H4 (cell line): ENCODE measurements at regions not wholly inside any gene's neighbourhood (a gene's known extent, or its start where the extent isn't known, plus 50 kb on each side); places are given as distances from the start of the nearest gene placed in this dataset.
"Not testable (repeated sequence)": the region's sequence is repeated elsewhere in the genome, so short reads cannot be mapped to it uniquely, and the experiment has no call there.

Source experiments
- DNase-seq: peaks from one replicate; pipeline ENCODE4 v3.0.0-alpha.2; 2015; ENCODE audit warnings: low spot score

DNA sequence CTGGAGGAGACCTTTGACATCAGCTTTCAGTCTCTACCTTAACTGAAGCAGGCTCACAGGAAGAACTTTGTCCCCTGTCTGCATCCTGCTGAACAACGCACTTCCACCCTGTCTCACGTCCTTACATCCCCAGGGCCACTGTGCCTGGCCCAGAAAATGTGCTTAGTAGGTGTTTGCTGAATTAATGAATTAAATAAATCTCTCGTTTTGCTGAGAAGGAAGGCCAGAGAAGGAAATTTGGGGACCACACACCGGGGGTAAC, 54.3 kb upstream of the CREB3L1 start:
- no peak for DNase-seq

DNA sequence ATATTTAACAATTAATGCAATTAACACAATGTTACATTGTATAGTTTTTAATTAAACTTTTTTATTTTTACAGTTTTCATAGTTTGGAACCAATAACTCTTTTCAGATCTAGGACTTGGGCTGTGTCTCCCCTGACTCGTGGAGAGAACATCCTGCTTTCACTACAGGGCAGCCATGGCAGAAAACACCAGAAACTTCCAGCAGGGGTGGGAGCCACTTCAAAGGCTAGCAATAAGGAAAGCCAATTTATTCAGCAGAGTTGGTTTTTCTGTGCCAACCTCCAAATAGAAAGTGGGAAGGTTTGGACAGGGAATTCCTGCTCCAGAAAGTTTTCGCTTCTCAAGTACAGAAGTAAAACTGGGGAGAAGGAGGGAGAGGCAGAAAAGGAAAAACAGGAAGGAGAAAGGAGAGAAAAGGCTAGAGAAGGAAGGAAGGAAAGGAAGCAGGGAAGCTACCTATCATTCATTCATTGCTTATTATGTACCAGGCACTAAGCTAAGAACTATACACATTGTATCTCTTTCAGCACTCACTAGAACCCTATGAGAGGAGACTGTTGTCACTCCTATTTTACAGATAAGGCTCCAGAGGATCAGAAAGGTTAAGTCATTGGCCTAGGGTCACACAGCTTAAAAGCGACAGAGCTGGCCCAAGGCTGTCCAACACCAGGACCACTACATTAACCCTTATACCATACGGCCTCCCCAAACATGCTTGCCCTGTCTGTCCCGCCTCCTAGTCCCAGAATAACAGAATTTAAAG, 54.8 kb upstream of the CREB3L1 start:
- no peak for DNase-seq

DNA sequence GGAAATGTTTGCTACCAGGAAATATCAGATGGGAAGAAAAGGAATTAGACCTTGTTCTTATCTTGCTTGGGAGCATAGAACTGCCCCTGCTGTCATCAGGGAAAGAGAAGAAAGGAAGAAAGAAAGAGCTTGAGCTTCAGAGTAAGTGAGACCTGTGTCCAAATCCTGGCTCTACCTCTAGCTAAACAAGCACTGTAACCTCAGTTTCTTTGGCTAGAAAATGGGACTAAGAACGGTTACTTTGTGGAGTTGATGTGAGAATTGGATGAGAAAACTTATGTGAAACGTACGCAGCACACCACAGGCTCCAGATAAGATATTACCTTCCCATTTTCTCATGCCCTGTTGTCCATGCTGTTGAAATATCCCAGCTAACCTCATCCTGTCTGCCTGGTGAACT, 57.1 kb upstream of the CREB3L1 start:
- no peak for DNase-seq

DNA sequence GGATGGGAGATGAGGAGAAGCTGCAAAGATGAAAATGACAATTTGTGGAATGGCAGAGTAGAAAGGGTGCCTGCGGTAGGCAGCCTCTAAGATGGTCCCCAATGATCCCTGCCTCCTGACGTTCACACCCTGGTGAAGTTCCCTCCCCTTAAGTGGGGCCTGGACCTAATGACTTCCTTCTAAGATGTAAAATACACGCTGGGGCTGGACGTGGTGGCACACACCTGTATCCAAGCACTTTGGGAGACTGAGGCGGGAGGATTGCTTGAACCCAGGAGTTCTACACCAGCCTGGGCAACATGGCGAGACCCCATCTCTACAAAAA, 60.7 kb upstream of the CREB3L1 start:
- DNase-seq: no peak

DNA sequence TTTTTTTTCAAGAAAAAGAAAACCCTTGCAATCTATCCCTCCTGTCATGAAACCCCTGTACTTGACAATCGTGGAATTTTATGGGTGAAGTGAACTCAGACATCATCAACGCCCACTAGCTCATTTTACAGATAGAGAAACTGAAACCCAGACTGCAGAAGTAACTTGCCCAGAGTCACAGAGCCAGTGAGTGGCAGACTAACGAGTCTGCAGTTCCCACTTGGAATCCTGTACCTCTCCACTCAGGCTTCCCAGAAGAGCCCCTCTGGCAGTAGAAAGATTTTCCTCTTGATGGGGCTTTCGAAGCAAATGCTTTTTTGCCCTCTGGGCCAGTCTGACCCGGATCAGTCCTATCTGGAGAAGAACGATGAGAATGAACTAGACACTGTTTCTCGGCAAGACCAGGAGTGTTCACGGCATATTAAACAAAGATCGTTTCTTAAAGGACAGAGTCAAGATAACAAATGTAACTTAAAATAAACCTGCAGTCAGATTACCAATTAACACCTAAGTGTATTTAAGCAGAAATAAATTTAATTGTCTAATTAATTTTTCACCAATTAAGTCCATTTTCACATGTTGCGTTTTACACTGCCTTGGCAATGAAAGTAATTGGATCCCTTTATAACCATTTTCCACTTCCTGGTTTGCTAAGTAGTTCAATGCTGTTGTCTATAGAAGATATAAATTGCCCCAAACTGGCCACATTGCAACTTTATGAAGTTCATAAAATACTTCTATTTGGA, 61.3 kb upstream of the CREB3L1 start:
- no peak for DNase-seq

DNA sequence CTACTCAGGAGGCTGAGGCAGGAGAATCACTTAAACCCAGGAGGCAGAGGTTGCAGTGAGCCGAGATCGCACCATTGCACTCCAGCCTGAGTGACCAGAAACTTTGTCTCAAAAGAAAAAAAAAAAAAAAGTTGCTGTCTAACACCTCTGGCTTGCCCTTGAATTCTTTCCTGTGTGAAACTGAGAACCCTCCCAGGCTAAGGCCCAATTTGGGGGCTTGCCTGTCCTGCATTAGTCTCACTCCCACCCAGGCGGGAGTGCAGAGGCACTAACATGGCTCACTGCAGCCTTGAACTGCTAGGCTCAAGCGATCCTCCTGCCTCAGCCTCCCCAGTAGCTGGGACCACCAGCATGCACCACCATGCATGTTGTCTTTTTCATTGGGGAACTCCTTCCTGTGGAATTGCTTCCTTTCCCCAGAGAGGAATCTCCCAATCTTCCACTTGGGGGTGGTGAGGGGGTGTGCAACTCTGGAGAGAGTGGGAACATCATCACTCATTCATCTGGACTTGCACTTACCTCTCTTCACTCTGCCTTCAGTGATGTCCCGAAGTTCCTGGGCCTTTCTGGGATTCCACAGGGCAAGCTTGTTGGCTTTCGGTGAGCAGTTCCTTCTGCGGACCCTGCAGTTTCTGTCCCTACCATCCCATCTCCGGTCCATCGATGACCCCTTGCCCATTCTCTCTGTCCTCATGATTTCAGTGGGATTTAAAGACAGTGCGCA, 62.1 kb upstream of the CREB3L1 start:
- no peak for DNase-seq

DNA sequence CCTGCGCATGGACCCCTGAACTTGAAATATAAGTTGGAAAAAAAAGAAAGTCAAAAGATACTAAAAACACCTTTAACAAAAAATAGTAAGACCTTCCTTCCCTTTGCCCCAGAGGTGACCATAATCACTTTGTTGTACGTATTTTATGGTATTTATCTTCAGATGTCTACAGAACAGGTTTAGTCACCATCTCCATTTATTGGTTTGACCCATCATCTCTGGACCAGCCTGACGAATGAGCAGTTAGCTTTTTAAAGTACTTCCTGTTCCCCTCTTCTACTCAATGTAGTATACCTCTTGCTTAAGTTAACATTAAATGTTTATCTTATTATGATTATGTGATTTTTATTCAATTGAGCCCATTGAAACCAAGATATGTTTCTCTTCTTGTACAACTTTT, 64.7 kb upstream of the CREB3L1 start:
- no peak for DNase-seq

DNA sequence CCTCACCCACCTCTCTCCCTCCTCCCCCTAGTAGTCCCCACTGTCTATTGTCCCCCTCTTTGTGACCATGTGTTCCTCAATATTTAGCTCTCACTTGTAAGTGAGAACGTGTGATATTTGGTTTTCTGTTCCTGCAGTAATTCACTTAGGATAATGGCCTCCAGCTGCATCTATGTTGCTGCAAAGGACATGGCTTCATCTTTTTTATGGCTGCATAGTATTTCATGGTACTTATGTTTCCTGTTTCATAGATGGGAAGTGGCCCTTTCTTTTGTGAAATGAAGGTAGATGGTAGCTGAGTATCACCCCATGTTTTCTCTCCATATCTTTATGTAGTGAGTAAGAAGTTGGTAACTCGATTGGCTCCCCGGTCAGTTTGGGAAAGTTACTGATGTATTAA, 66.6 kb upstream of the CREB3L1 start:
- DNase-seq: no peak

DNA sequence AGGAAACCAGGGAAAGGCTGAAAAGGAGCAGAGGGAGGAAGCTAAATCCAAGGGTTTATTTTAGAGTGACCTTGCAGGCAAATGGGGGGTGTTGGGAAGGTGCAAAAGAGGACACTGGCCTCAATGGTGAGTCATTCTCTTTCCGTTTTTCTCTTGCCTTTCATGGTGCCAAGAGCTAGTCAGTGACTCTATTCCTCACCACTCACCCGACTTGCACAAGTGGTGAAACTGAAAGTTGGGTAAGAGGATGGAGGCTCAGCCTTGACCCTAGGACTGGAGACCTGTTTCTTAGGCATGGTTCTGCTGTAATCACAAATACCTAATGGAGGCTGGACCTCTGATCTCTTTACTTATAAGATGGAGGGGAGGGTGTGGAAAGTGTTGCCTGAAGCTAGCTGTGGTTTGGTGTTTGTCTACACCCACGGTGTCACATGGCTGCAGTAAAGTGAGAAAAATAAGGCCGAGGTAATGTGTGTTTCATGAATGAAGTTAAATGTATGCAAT, 67.3 kb upstream of the CREB3L1 start:
- DNase-seq: peak; percentile 78

DNA sequence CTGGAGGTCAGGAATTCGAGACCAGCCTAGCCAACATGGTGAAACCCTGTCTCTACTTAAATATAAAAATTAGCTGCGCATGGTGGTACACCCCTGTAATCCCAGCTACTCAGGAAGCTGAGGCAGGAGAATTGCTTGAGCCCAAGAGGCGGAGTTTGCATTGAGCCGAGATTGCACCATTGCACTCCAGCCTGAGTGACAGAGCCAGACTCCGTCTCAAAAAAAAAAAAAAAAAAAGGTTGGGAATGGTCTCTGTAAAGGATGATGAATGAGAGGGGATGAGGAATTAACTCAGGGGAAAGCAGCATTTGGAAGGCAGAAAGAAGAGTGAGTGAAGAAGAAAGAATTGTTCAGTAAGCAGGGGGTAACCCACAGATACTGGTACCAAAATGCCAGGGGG, 67.8 kb upstream of the CREB3L1 start:
- DNase-seq: not testable (repeated sequence)

DNA sequence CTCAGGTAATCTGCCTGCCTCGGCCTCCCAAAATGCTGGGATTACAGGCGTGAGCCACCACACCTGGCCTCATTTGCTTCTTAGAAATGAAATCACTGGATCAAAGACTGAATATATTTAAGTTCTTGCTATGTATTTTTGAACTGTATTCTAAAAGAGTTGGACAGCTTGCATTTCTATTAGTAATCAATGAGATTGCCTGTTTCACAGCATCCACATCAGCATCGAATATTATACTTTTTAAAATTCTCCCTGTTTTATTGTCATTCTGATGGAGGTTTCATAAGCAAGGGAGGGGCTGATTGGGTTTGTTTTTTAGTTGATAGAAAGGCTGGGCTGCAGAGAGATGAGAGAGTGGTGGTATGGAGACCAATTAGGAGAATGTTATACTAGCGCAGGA, 68.7 kb upstream of the CREB3L1 start:
- no peak for DNase-seq

DNA sequence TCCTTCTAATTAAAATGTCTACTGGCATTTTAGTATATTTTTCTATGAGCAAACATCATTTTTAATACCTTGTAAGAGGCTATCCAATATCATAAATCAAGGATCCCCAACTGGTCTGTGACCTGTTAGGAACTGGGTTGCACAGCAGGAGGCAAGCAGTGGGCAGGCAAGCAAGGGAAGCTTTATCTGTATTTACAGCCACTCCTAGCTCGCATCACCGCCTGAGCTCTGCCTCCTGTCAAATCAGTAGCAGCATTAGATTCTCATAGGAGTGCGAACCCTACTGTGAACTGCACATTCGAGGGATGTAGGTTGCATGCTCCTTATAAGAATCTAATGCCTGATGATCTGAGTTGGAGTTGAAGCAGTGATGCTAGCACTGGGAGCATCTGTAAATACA, 70.2 kb upstream of the CREB3L1 start:
- no peak for DNase-seq

DNA sequence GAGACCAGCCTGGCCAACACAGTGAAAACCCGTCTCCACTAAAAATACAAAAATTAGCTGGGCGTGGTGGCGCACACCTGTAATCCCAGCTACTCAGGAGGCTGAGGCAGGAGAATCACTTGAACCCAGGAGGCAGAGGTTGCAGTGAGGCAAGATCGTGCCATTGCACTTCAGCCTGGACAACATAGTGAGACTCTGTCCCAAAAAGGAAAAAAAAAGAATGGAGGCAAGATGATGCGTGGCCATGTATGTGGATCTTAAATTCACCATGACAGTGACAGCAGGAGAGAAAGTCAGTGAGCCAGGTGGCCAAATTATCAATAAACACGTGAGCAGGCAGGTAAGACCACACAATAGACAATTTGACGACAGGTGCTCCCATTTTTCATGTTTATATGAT, 73.0 kb upstream of the CREB3L1 start:
- DNase-seq: not testable (repeated sequence)

DNA sequence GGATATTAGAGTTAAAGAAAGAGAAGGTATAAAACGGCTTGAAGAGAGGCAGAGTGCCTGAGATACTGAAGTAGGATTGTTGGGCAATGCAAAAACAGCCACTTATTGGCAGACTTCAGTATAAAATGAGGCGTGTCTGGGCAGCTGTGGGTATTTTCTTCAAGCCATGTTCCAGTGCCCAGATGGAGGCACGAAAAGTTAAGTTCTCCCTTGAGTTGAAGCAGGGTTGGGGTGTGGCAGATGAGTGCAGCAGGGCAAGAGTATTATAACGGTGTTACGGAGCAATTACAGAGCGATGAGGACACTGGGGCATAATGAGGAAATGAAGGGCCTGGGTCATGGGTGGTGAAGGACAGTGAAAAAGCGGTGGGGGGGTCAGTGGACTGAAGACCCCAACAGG, 73.7 kb upstream of the CREB3L1 start:
- DNase-seq: no peak

DNA sequence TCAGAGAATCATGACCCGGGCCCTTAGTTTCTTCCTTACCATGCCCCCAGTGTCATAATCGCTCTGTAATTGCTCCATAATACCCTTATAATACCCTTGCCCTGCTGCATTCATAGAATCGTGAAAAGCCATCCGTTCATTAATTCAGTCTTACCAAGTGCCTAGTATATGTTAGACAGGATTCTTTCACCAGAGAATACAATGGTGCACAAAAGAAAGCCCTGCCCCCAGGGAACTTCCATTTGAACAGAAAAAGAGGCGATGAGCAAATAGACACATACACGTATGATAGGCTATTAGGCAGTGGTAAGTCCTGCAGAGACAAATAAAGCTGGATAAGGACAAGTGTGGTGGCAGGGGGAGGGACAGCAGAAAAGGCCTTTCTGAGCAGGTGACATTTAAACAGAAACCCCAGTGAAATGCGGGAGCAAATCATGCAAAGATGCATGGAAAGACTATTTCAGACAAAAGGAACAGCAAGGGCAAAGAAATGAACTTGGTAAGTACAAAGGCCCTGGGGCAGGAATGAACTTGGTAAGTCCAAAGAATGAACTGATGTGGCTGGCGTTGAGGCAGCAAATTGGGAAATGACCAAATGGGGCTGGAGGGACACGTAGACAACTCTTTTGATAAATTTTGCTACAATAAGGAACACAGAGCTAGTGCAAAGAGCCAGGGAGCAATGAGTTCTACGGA, 74.6 kb upstream of the CREB3L1 start:
- DNase-seq: no peak

DNA sequence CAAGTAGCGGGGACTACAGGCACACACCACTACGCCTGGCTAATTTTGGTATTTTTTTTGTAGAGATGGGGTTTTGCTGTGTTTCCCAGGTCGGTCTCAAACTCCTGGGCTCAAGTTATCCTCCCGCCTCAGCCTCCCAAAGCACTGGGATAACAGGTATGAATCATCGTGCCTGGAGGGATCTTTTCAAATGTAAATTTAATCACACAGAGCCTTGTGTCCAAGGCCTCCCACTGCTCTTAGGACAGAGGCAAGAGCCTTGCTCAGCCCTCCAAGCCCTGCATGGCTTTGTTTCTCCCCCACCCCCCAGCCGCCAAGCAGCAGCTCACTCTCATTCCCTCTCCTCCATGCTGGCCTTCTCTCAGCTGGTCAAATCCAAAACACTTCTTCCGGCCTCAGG, 75.3 kb upstream of the CREB3L1 start:
- no peak for DNase-seq

DNA sequence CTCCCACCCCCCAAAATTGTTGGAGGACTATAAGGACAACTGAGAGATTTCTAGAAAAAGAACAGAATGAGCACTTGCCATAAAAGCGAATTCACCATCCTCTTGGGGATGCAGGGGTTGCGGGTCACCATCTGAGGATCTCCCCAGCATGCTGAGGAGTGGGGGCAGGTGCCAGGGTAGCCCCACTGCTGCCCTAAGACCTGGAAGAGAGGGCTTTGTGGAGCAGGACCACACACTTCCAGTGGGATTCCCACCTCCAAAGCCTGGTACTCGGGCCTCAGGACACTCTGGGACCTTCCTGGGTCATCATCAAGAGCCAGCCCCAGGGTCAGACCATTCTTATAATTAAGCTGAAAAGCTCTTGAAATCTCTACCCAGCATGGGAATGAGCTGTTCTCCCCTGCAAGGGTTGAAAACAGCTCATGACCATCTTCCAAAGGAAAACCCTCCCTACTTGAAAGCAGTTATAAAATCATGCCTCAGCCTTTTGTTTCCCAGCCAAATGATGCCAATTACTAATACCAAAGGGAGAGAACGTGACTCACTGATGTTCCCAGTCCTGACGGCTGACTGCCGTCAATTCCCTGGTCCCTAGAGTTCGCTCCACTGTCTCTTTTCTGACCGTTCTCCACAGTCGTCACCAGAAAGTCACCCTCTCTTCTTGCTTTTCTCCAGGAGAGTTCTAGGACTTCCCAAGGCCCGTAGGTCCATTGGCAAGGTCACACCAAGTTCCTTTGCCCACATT, 76.8 kb upstream of the CREB3L1 start:
- DNase-seq: no peak

DNA sequence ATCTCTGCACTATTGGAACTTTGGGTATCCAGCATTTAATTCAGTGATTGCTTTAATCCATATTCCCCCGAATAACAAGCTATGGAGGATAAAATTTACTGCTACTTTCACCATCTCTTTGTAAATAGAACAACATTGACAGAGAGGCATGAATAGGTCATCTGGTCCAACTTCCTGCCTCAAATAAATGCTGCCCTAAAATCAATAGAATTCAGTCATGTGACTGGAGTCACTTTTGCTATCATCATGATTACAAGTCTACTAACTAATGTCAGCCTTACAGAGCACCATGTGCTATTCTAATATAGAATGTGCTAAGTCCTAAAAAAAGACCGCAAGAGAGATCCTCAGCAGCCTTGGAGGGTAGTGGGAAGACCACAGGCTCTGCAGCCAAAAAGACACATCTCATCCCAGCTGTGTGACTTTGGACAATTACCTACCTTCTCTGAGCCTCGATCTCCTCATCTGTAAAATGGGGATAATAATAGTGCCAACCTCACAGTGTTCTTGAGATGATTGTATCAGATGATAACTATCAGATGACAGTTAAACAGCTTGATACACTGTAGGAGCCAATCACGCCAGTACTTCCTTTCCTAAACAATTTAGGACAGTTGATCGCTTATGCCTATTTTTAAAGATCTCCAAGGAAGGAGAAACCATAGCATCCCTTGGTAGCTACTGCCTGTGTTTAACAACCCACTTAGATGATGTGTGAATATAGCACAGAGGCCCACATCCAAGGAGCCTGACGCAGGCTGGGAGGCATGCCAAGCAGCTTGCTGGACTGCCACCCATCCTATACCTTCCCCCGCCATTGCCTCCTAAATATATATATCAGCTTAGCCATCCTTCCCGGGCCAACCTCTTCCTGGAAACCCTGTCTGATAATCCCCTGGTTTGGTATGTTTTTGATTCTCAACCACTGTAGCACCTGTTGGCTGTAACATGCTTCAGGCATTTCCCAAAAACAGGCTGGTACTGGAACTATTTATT, 77.3 kb upstream of the PHF21A start:
- no peak for DNase-seq

DNA sequence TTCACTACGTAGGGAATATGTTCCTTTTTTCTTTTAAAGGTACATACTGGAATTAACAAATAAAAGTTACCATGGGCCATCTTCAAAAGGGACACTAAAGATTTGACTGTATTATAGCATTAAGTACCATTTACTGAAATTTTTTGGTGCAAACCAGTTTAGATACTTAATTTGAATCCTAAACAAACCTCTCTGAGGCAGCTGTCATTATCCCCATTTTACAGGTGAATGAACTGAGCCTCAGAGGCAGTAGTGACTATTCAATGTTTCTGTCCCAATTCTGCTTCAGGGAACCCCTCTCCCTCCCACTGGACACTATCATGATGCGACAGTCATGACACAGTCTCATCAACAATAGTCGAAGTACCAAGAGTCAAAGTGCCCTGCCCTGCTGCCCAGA, 76.2 kb upstream of the PHF21A start:
- DNase-seq: no peak

DNA sequence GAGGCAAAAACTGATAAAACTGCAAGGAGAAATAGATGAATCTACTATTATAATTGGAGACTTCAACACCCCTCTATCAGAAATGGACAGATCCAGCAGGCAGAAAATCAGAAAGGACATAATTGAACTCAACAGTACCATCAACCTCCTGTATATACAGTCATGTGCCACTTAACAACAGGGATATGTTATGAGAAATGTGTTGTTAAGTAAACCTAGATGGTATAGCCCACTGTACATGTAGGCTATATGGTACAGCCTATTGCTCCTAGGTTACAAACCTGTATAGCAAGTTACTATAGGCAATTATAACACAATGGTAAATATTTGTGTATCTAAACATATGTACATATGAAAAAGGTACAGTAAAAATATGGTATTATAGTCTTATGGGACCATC, 66.8 kb upstream of the PHF21A start:
- no peak for DNase-seq

DNA sequence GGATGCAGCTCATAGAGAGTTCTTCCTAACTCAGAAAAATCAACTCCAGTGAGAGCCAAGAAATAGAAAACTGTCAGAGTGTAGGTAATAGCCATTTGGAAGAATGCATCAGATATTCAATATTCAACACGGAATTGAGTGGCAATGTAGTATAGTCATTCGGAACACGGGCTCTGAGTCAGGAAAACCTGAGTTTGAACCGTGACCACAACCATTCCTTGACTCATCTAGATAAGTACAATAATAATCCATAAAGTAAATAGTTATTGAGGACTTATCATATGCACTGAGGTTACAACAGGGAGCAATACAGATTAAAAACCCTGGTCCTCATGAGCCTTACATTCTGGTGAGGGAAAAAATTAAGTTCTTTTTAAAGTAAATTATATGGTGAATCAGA, 62.6 kb upstream of the PHF21A start:
- DNase-seq: no peak
